Body of pancreas (tissue), 4 donors: ENCODE measurements at regions not wholly inside any gene's neighbourhood (a gene's known extent, or its start where the extent isn't known, plus 50 kb on each side); places are given as distances from the start of the nearest gene placed in this dataset.

Experiments used
- POLR2A ChIP-seq, 3 donors: fragments of 450-650 bp; IDR thresholded peaks; one replicate each; pipeline ENCODE4 v1.6.1; 2016; ENCODE audit warnings: antibody characterized with exemption in 3 of 3, mild to moderate bottlenecking in 2 of 3
- TF ChIP-seq, protein P1 (sequence below), 7 experiments: fragments of 450-650 bp in 4 of 7; fragments of 200-600 bp in 3 of 7; sonication (generic) in 3 of 7; IDR thresholded peaks; one replicate each; pipeline ENCODE4 v1.5.1; 2016 to 2019; ENCODE audit warnings: antibody characterized with exemption in 7 of 7

DNA sequence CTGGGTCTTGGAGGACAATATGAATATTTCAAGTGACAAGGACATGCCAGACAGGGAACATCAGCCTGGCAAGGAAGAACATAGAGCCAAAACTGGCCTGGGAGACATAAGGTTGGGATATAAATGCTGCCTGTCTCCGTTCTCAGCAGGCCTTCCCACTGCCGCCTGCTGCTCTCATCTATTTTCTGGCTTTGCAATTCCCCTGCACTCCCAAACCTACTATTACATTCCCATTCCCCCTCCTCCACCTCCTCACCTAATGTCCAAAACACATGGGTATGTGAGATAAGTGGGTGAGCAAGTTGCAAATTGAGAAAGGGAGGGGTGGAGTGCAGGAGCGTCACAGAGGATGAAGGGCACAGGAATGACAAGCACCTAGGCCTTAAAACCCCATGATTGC lies 244.3 kb upstream of the CDH8 start:
- TF ChIP-seq, protein P1, sequence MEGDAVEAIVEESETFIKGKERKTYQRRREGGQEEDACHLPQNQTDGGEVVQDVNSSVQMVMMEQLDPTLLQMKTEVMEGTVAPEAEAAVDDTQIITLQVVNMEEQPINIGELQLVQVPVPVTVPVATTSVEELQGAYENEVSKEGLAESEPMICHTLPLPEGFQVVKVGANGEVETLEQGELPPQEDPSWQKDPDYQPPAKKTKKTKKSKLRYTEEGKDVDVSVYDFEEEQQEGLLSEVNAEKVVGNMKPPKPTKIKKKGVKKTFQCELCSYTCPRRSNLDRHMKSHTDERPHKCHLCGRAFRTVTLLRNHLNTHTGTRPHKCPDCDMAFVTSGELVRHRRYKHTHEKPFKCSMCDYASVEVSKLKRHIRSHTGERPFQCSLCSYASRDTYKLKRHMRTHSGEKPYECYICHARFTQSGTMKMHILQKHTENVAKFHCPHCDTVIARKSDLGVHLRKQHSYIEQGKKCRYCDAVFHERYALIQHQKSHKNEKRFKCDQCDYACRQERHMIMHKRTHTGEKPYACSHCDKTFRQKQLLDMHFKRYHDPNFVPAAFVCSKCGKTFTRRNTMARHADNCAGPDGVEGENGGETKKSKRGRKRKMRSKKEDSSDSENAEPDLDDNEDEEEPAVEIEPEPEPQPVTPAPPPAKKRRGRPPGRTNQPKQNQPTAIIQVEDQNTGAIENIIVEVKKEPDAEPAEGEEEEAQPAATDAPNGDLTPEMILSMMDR (IDR thresholded peaks at IDR 0.05): no peak
- TF ChIP-seq POLR2A (IDR thresholded peaks at IDR 0.05): no peak
